Hematopoietic multipotent progenitor cell treated with erythropoietin and hydrocortisone succinate and interleukin-3 and kit ligand, for 15 days (in vitro differentiated cells): ENCODE measurements at regions not wholly inside any gene's neighbourhood (a gene's known extent, or its start where the extent isn't known, plus 50 kb on each side); places are given as distances from the start of the nearest gene placed in this dataset.
"Not testable (repeated sequence)": the region's sequence is repeated elsewhere in the genome, so short reads cannot be mapped to it uniquely, and the experiment has no call there.

ENCODE experiments used
- DNase-seq: peaks from one replicate; pipeline ENCODE4 v3.0.0-alpha.2; 2015; ENCODE audit warnings: low spot score

DNA sequence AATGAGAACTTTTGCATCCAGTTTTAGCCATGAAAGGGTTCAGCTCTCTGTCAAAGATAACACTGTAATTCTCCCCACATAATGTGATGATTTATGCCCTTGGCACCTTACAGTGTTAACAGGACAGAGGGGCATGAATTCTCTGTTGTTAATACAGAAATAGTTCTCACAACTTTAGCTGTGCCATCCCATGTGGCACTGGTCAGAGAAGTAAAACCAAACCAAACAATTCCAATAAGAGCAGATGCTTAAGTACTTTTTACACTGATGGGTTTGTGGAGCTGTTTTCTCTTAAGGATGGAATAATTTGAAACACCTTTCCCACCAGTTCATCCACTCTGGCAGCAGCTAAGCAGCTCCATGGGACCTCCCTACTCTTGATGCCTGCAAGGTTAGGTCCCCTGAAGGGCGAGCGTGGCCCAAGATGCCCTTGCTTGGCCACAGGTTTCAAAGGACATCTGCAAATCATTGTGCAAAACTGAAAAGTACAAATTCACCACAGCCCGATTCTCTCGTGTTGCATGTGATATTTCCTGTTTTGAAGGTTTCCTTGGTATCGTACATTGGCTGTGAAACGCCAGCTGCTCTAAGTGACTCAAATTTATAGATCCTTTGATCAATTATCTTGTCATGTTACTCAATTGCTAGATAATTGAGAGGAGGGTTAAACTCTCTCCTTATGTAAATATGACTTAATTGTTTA is 82.5 kb upstream of the CREB5 start:
- no peak for DNase-seq

- no peak for DNase-seq
Measured at GRCh38 chr7:28330384-28331070, 81.8 kb upstream of the CREB5 start.

- DNase-seq = no peak
Measured at GRCh38 chr7:28332046-28332445, 80.3 kb upstream of the CREB5 start.

GRCh38 chr7:28333548-28333947 is 78.8 kb upstream of the CREB5 start:
- DNase-seq = not testable (repeated sequence)

GRCh38 chr7:28336806-28337205 is 75.5 kb upstream of the CREB5 start:
- DNase-seq = no peak

DNA sequence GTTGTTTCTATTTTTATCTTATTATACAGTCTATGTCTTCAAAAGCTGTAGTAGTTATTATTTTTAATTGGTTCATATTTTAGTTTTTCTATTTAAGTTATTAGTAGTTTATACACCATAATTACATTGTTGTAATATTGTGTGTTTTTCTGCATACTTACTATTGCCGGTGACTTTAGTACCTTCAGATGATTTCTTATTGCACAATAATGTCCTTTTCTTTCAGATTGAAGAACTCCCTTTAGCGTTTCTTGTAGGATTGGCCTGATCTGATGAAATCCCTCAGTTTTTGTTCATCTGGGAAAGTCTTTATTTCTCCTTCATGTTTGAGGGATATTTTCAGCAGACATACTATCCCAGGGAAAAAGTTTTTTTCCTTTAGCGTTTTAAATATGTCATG is 74.3 kb upstream of the CREB5 start:
- DNase-seq = no peak

DNA sequence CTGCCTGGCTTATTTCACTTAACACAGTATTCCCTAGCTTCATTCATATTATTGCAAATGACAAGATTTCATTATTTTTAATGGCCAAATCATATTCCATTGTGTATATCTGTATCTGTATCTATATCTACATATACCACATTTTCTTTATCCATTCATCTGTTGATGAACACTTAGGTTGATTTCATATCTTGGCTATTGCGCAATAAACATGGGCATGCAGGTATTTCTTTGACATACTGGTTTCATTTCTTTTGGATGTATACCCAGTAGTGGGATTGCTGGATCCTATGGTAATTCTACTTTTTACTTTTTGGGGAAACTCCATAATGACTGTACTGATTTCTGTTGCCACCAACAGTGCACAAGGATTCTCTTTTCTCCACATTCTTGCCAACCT is 68.9 kb upstream of the CREB5 start:
- DNase-seq = no peak

DNA sequence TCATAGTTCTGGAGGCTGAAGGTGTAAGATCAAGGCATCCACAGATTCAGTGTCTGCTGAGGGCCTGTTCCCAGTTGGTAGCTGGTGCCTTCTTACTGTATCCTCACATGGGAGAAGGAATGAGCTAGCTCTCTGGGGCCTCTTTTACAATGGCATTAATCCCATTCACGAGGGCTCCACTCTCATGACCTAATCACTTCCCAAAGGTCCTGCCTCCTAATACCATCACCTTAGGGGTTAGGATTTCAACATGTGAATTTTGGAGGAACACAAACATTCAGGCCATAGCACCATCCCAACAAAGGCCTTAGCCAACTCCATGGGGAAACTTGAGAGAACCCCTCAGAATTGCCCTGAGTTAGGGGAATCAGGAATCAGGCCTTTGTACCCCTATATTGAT is 66.1 kb upstream of the CREB5 start:
- DNase-seq = no peak

GRCh38 chr7:28346676-28347363 is 65.5 kb upstream of the CREB5 start:
- no peak for DNase-seq

DNA sequence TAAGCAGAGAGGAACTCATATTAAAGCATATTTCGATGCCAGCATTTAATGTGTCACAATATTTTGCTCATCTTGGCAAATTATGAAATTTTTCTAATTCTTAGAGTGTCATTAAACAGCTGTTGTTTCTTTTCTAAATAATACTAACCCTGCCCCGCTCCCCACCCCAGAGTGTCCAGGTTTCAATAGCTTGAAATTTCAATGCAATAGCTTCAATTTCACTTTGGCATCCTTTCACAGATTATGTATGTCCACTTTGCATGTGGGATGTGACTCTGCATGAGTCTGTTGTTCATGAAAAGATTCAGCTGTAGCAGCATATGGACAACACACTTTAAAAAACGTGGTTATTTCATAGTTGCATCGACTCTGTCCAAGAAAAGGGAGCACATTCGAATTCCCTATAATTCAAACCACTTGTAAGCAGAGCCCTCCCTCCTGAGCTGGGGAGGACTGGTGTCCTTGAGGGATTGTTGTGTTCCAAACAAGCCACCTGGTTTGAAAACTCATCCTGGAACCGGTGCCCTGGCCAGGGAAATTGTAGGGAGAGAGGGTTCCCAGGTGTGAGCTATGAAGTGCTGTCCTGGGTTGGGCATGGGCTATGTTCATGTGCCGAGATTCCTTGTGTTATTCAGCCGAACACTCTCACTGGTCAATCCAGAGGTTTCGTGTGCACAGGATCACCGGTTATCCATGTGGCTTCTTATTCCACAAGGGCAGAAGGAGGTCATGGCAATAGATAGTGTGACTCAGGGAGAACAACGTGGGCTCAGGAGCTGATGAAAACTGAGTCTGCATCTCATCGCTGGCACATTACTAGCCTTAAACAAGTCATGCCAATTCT is 64.6 kb upstream of the CREB5 start:
- no peak for DNase-seq

- DNase-seq = no peak
Measured at GRCh38 chr7:28348636-28349035, 63.7 kb upstream of the CREB5 start.

GRCh38 chr7:28349637-28350036 is 62.7 kb upstream of the CREB5 start:
- DNase-seq = no peak

GRCh38 chr7:28350662-28351061 is 61.7 kb upstream of the CREB5 start:
- DNase-seq = no peak

DNA sequence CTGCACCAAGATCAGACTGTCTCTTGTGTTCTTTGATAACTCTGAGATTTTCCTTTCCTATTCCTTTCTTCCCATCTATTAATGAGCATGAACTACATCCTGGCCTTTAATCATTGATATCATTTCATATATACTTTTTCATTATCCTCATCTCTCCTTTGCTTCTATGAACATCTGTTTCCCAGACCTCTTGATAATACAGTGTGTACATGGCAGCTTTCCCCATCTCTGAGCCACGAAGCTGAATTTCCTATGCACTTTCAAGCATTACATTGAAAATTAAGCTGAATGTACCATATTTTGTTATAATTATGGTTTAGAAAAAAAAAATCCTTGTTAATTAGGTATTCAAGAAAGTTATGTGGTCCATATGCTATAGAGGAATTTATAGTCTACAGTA is 60.9 kb upstream of the CREB5 start:
- no peak for DNase-seq

- no peak for DNase-seq
Measured at GRCh38 chr7:28354601-28355402, 57.5 kb upstream of the CREB5 start.

DNA sequence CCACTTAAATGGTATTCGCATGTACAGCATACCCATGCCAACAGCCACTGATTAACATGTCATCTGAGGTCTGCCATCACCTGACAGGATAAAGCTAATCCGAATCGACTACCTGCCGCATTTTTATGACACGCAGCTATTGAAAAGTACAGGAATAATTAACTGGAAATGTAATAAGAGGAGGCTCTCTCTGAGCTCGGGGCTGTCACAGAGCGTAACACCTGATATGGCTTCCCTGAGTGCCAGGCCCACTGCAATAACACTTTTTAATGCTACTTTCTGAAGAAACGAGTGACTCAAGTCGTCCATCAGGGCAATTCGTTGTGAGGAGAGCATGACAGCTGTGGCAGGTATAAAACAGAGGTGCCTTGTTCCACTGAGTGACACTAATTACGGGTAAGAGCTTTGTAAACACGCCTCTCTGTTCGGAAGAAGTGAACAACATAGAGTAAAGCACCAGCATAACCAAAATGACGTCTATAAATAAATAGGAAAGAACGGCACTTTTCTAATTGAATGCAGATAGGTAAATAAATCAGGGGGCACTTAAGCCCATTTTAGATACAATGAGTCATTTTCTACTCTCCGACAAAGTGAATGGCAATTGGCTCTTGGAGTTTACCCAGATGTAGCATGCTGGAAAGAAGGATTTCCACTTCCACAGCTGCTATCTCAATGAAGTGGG is 56.5 kb upstream of the CREB5 start:
- no peak for DNase-seq

- no peak for DNase-seq
Measured at GRCh38 chr7:28356619-28357018, 55.7 kb upstream of the CREB5 start.

GRCh38 chr7:28358423-28358868 is 53.9 kb upstream of the CREB5 start:
- DNase-seq = no peak

DNA sequence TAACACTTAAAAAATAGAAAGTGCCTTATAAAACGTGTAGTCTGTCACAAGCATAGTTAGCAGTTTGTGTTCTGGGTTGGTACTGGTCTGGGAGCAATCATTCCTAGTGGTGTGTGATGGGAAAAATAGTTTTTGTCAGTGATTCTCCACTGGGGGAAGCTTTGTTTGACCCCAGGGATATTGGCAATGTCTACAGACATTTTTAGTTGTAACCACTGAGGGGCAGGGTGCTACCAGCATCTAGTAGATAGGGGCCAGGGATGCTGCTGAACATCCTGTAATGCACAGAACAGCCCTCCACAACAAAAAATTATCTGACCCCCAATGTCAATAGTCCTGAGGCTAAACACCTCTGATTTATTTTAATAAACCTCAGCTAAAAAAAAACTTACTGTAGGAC is 51.6 kb upstream of the CREB5 start:
- DNase-seq = no peak

DNA sequence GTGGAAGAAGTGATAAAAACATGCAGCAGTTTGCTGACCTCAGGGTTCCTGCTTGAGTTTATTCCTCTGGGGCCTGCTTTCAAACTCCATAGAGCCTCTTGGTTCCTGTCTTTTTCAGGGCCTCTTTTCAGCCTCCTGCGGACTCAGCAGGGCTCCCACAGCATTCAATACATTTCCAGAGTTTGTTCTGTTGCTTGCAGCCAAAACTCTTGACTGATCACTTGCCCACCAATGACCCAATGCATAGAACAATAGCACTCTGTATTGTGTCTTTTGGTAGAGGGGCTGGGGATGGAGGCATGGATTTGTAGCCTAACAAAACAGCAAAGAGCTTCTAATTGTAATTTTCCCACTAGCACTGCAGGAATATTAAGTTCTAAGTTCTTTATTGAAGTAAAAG is 50.8 kb upstream of the CREB5 start:
- DNase-seq = no peak

DNA sequence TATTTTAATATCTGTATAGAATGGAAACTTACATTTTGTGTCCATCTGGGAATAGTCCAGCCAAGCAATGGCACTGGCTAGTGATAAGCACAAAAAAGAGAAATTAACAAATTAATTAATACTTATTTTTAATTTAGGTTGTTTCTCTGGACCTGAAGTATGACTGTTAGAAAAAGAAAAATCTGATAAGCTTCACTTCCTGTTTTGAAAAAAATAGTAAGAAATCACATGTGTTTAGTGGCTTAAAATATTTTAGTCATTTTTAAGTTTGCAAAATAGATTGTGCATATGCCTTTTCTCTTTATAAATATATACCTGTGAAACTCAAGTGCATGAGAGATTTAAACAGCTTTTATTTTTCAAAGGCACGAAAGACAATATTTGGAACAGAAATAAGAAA is 50.1 kb upstream of the CREB5 start:
- no peak for DNase-seq
